Activated CD4-positive, alpha-beta T cell treated with anti-CD3 and anti-CD28 coated beads for 24 hours (primary cell): ENCODE measurements at regions not wholly inside any gene's neighbourhood (a gene's known extent, or its start where the extent isn't known, plus 50 kb on each side); places are given as distances from the start of the nearest gene placed in this dataset.
A peak's percentile ranks its signal among the peaks of the same experiment; 100 is the strongest.

ENCODE experiments used
- DNase-seq, 2 donors: peaks; one replicate each; pipeline ENCODE4 v3.0.0-alpha.2; 2020; ENCODE audit warnings: low read depth in 2 of 2

- no peak for DNase-seq
Measured at GRCh38 chr10:31754803-31755624, 173.6 kb downstream of the ARHGAP12 start.

GRCh38 chr10:31753681-31754080 lies 174.9 kb downstream of the ARHGAP12 start:
- DNase-seq: no peak

- no peak for DNase-seq
Measured at GRCh38 chr10:31752170-31752569, 176.5 kb downstream of the ARHGAP12 start.

- DNase-seq: no peak
Measured at GRCh38 chr10:31751738-31752080, 176.9 kb downstream of the ARHGAP12 start.

GRCh38 chr10:31751051-31751737 lies 177.4 kb downstream of the ARHGAP12 start:
- no peak for DNase-seq

- DNase-seq: no peak
Measured at GRCh38 chr10:31749981-31750840, 178.4 kb downstream of the ARHGAP12 start.

GRCh38 chr10:31749301-31749700 lies 179.3 kb downstream of the ARHGAP12 start:
- DNase-seq: no peak

GRCh38 chr10:31745612-31746376 lies 182.8 kb downstream of the ARHGAP12 start:
- DNase-seq: peak in 1 of 2 donors; percentile 46

- no peak for DNase-seq
Measured at GRCh38 chr10:31744025-31744424, 184.6 kb downstream of the ARHGAP12 start.

GRCh38 chr10:31742255-31742654 lies 186.4 kb downstream of the ARHGAP12 start:
- no peak for DNase-seq

- no peak for DNase-seq
Measured at GRCh38 chr10:31741473-31741872, 187.2 kb downstream of the ARHGAP12 start.

GRCh38 chr10:31739711-31740110 lies 188.9 kb downstream of the ARHGAP12 start:
- no peak for DNase-seq

- DNase-seq: no peak
Measured at GRCh38 chr10:31739146-31739545, 189.5 kb downstream of the ARHGAP12 start.

- no peak for DNase-seq
Measured at GRCh38 chr10:31731711-31732110, 196.9 kb downstream of the ARHGAP12 start.

- no peak for DNase-seq
Measured at GRCh38 chr10:31730776-31731175, 197.9 kb downstream of the ARHGAP12 start.

- DNase-seq: no peak
Measured at GRCh38 chr10:31728698-31729224, 199.9 kb downstream of the ARHGAP12 start.

GRCh38 chr10:31725436-31725835 lies 203.2 kb downstream of the ARHGAP12 start:
- DNase-seq: no peak

GRCh38 chr10:31724296-31724695 lies 204.3 kb downstream of the ARHGAP12 start:
- no peak for DNase-seq

GRCh38 chr10:31723106-31723750 lies 205.4 kb downstream of the ARHGAP12 start:
- no peak for DNase-seq

GRCh38 chr10:31721096-31721495 lies 207.5 kb downstream of the ARHGAP12 start:
- no peak for DNase-seq

GRCh38 chr10:31720546-31720945 lies 208.1 kb downstream of the ARHGAP12 start:
- DNase-seq: no peak
